ENCODE measurements at regions not wholly inside any gene's neighbourhood (a gene's known extent, or its start where the extent isn't known, plus 50 kb on each side); places are given as distances from the start of the nearest gene placed in this dataset.

DNA sequence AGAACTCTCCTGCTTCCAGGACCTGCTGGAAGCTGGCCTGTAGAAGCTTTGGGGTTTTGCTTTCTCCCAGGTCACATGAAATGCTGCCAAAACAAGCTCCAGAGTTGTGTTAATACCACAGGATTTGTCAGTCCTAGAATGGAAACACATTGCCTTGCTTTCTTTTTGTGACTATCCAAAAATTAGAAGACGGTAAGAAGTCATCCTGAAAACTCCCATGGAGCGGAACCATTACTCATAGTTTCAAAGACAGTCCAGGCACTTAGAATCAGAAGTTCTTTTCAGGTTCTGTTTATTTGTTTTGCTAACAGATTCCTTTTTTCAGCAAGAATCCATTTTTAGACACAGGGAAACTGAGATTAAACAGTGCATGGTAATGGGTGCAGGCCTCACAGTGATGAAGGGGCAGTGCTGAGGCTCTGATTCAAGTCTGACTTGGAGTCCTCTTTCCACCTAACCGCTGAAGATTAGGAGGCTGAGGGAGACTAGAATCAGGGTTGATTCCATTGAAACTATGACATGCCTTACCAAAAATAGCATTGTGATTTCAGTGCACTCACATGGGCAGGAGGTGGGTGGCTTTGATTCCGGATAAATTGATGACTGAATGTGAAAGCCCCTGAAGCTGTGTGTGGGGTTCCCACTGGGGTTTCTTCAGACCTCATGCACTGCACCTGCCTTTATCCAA is 72.2 kb upstream of the NAA20 start:
- DNase-seq (ENCODE audit: low spot score) (peak; percentile 54), ATAC-seq (peak; percentile 90)

DNA sequence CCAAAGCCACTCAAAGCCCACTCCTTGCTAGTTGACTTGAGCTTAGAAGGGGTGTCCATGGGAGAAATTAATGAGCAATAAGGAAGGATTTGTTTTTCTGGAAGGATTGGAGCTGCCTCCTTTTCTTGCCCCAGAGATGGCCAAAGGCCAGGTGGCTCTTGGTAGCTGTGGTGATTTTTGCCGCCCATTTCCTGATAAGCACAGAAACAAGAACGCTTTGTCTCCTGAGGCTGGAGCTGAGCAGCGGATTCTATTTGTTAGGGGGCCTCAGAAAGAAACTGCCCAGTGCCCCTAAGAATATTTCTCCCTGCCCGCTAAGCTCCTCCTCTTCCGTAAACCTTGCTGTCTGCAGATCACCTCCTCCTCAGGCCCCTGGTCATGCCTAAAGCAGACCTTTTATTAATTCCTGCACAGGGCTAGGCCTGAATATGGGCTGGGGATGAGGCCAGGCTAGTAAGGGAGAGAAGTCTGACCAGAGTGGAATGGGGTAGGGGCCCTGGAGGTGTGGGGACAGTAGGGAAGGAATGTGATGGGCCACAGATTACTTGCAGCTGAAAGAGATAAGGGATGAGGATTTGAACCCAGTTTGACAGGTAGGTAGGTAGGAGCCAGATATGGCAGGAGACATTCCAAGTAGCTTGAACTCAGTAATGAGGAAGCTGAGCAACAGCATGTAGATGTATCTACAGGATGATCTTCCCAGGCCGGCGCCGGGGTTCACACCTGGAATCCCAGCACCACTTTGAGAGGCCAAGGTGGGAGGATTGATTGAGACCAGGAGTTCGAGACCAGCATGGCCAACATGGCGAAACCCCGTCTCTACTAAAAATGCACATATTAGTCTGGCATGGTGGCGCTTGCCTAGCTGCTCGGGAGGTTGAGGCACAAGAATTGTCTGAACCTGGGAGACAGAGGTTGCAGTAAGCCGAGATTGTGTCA is 71.2 kb upstream of the NAA20 start:
- no peak for DNase-seq (ENCODE audit: low spot score)
- no peak for ATAC-seq

DNA sequence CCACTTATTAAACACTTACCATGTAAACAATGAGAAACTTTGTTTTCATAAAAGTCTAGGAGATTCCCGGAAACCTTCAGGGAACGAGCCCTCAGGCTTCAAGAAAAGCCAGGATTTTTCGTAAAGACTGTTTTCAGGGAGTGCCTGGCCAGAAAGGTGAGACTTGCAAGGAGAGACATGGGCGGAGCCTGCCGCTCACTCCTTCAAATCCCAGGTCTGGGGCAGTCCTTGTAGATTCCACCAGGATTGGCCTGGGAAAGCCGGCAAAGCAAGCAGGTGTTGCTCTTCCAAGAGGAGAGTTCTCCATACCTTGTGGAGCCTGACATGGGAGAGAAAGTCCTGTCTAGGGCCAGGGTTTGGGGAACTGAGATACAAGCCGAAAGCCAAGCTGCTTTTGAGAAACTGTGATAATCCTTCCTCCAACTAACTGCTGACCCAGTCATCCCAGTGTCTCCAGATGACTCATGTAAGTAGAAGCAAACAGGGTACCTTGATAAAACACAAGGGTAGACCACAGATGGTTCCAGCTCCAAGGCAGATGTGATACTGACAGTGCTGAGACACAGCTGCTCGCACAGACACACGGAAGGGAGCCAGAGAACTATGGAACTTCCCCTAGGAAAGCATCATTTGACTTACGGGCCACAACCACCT is 69.4 kb upstream of the NAA20 start:
- ATAC-seq = no peak
- DNase-seq (ENCODE audit: low spot score) = no peak

DNA sequence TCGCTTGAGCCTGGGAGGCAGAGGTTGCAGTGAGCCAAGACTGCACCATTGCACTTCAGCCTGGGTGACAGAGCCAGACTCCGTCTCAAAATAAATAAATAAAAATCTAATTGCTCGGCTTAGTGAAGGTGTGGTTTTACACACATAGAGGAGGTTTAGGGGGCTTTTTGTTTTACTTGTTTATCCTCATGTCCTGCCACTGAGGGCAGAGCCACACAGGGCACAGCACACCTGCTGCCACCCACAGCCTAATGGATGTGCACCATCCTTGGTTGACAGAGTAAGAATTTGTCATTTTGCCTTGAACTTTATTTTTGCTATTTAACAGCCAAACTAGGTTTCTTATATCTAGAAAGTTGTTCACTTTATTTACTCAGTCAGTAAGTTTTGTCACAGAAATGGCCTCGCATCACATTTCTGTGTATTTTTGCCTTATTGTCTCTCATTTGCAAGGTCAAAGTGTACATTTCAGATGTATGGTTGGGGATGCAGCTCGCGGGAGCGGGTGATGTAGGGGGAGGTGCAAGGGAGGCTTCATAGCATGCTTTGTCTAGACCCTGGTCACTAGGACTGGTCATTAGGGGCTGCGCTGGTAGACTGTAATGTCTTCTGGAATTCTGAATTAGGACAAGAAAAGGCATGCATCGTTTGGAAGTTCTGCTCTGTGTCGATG is 67.8 kb upstream of the NAA20 start:
- no peak for ATAC-seq

DNA sequence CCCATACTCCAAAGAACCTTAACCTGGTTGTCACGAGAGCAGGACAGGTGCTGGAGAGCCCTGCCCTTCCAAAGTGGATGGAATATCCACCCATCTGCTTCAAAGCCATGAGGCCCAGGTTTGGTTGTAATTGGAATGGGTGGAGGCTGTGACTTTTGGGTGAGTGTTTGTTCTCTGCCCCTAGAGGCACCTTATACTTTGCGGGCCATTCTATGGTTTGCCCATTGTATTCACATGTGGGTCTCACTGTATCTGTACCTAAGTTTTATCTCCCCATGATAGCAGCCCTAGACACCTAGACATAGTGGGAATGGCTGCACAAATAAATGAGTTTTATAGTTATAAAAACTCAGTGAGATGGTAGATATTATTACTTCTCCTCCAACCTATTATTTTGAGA is 67.1 kb upstream of the NAA20 start:
- ATAC-seq = no peak

More for the DNA sequence above, 67.8 kb upstream of the NAA20 start:
- DNase-seq (ENCODE audit: low spot score) = no peak

DNA sequence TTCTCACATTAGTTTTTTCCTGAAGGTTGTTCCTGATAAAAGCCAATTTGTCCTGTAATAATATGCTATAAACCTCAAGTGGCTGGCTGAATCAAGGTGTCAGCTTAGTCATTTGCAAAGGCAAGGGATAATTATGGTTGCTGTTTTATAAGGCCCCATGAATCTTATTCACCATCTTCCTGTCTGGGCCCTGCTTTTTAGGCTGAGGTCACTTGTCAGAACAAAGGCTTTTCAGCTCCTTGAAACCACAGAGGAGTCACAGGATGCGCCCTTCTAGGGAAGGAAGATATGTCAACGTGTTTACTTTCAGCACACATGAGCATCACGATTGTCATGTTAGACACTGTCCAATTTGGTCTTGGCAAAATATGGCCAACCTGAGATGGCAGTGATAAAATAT is 64.8 kb upstream of the NAA20 start:
- no peak for DNase-seq (ENCODE audit: low spot score)
- no peak for ATAC-seq

More for the DNA sequence above, 67.1 kb upstream of the NAA20 start:
- no peak for DNase-seq (ENCODE audit: low spot score)

DNA sequence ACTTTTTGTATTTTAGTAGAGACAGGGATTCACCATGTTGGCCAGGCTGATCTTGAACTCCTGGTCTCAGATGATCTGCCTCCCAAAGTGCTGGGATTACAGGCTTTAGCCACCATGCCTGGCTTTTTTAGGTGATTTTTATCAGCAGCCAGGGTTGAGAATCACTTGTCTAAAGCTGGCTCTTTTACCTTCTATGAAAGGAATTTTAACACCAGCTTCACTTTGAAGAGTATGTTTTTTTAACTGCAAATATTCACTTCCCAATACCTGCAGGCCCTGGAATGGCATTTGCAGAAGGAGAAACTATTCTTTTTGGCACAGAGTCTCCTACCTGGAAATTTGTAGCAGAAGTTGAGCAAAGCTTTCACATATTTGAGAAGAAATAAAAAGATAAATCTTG is 63.6 kb upstream of the NAA20 start:
- ATAC-seq (no peak), DNase-seq (ENCODE audit: low spot score) (no peak)

DNA sequence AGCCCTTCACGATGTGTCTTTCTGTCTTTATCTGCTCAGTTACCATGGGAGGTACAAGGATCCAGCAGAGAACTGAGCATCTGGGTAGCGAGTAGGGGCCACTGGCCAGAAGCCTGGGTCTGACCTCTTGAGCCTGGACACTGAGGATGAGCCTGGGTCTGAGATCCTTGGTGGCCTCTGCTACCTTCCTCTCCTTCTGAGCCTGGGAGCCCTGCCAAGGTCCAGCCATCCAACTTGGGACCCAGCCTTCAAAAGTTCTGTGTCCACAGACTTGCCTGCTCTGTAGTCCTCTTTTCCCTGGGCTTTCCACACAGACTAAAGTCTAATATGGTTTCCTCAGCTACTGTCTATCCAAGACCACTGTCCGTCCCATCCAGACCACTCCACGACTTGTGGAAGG is 60.2 kb upstream of the NAA20 start:
- DNase-seq (ENCODE audit: low spot score) (no peak), ATAC-seq (no peak)

DNA sequence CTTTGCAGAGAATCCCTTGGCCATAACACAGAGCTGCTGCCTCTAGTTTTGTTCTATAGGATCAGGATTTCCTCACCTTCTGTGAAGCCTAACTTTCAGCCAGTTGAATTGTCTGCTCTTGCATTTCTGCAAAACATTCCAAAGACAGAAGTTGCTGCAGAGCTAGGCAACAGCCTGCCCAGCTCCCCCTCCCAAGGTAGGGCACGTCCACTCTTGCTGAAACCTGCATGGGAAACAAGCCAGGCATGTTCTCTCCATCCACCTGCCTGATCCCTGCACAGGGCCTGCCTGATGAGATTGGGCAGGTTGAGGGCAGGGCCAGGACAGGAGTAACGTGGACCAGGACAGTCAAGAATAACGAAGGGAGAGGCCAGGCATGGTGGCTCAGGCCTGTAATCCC is 58.9 kb upstream of the NAA20 start:
- DNase-seq (ENCODE audit: low spot score) = no peak
- no peak for ATAC-seq

DNA sequence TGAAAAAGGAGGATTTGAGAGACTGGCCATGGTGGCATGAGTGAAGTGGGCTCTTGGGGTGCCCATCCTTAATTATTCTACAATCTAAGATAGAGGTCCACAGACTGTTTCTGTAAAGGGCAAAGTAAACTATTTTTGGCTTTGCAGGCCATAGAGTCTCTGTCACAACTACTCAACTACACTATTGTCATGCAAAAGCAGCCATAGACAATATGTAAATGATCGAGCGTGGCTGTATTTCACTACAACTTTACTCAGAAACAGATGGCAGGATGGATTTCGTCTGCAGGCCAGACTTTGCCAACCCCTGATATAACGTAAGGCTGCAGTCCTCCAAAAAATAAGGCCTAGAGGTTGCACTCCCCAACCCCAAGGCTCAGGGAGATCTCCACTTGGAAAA is 58.2 kb upstream of the NAA20 start:
- DNase-seq (ENCODE audit: low spot score) (no peak), ATAC-seq (no peak)

DNA sequence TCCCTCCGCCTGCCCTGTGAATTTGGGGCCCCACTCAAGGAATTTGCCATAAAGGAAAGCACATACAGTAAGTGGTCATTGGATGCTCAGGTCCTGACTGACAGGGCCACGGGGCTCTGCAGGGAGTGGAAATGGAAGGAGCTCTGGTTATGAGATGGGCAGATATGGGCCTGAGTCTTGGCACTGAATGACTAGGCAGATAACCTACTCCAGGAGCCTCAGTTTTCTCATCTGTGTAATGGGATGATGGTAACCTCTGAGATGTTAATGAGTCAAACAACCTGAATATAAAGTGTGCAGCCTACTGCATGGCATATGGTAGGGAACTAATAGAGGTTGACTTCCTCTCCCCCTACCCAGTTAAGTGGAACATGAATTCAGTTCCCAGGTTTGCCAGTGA is 56.4 kb upstream of the NAA20 start:
- no peak for DNase-seq (ENCODE audit: low spot score)
- ATAC-seq = no peak

DNA sequence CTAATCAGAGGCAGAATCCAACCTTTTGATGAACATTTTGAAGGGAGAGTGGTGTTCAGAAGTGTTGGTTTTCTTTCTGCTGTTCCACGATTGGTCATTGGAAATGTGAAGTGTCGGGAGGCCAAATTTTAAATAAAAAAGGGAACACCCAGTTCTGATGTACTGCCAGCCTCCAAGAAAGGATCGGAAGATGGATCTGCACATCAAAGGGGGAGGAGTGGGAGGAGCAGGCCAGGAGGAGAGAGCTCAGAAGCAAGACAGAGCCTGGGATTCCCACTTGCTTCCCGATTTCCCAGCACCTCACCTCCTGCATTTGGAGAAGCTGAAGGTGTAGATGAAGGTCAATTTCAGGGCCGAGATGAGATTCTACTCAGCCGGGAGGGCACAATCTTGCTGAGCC is 55.9 kb upstream of the NAA20 start:
- DNase-seq (ENCODE audit: low spot score) (no peak), ATAC-seq (no peak)

DNA sequence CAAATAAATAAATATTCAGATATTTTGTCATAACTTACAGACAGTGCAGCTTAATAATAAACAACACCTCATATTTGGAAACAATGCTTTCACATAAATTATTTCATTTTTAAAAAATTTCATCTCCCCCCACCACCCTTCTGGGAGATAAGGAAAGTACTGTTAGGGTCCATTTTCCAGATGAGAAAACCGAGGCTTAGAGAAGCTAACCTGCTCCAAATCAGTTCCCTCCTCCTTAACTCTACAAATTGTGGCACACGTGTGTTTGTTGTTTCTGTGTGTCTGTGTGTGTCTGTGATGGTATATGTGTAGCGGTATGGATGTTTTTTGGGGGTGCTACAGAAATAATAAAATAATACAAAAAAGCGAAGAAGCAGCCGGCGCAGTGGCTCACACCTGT is 54.2 kb upstream of the NAA20 start:
- no peak for DNase-seq (ENCODE audit: low spot score)
- no peak for ATAC-seq

DNA sequence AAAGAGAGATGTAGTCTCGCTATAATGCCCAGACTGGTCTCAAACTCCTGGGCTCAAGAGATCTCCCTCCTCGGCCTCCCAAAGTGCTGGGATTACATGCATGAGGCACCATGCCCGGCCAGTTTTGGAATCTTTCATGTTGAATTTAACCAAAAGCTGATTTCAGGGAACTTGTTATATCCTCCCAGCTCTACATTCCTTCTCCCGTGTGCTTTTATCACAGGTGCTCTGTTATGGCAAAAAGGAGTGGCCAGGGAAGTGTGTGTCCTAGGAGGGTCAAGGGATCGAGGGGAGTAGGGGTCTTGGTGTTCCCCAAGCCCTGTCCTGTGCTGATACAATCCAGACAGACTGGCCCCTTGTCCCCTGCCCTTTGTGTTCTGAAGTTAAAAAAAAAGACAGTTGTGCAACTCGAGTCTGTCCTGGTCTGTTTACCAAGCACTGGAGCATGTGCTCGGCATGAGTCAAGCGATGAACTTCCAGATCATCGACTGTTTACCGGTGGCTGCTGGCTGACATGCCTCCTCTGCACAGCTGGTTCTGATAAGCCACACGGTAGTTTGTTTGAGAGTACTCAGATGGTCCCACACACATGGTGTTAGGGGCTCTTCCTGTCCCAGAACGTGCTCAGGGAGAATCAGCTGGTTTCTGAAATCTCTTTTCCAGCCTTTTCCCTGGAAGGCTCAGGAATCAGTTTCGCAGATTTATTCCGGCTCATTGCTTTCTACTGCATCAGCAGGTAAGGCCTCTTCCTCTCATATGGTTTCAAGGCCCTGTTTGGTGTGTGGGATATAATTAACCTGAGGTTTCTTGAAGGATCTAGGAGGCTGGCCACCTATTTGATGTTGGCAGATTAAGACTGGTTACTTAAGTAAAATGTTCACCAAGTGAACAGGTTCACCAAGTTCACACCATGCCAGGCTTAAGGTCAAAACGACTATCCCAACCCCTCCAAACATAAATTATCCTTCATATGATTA is 52.6 kb upstream of the NAA20 start:
- DNase-seq (ENCODE audit: low spot score) (peak; percentile 91), ATAC-seq (peak; percentile 91)

DNA sequence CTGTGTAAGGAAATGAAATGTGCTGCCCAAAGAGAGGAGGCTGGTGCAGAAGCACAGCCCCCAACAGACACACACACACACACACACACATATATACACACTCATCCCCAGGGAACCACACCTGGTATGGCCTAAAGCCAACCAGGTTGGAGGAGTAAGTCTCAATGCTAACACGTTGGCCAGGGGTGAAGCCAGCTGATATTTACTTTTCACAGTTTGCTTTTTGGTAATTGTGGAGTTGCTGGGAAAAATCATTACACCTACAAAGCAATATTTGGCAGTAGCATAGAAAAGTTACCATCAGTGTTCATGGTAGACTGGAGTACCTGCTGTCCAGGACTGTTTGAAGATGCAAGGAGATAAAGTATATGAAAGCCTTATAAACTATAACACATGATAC is 50.3 kb upstream of the NAA20 start:
- DNase-seq (ENCODE audit: low spot score) = peak; percentile 57
- peak; percentile 47 for ATAC-seq
